GM23248 (cell line): ENCODE measurements at regions not wholly inside any gene's neighbourhood (a gene's known extent, or its start where the extent isn't known, plus 50 kb on each side); places are given as distances from the start of the nearest gene placed in this dataset.

Experiments
- EZH2 ChIP-seq: fragments of 200-600 bp; sonication (generic); IDR thresholded peaks from 2 replicates; pipeline ENCODE4 v1.6.1; 2018; ENCODE audit warnings: antibody characterized with exemption, mild to moderate bottlenecking; ENCODE audit not compliant: insufficient read depth, poor library complexity, severe bottlenecking
- EZH2phosphoT487 ChIP-seq: fragments of 200-600 bp; sonication (generic); IDR thresholded peaks from 2 replicates; pipeline ENCODE4 v1.6.1; 2018; ENCODE audit warnings: antibody characterized with exemption, moderate library complexity, mild to moderate bottlenecking, low read depth; ENCODE audit not compliant: insufficient read depth

- TF ChIP-seq EZH2 (no peak), EZH2phosphoT487 (no peak)
Observed at GRCh38 chr12:97994746-97995484, 520.5 kb upstream of the TMPO start.
